HEK293T (cell line): ENCODE measurements at regions not wholly inside any gene's neighbourhood (a gene's known extent, or its start where the extent isn't known, plus 50 kb on each side); places are given as distances from the start of the nearest gene placed in this dataset.

Experiments
- CTCF ChIA-PET: fragments of 350-600 bp; formaldehyde crosslinking; extraction: SDS; loops from one replicate; lab custom pipeline; 2021; ENCODE audit warnings: antibody characterized with exemption, inconsistent platforms; lab: Yijun Ruan, JAX
- POLR2A ChIA-PET: fragments of 350-600 bp; formaldehyde crosslinking; extraction: SDS; loops from one replicate; lab custom pipeline; 2020; ENCODE audit warnings: antibody characterized with exemption, inconsistent platforms; lab: Yijun Ruan, JAX
- DNase-seq: peaks from one replicate; pipeline ENCODE4 v3.0.0; 2012; ENCODE audit warnings: mixed read lengths; ENCODE audit errors: extremely low spot score
- ARNT ChIP-seq: fragments of 450-650 bp; IDR thresholded peaks from 2 replicates; pipeline ENCODE4 v1.6.1; 2017; ENCODE audit warnings: mild to moderate bottlenecking
- BHLHE40 ChIP-seq: fragments of 450-650 bp; IDR thresholded peaks from 2 replicates; pipeline ENCODE4 v1.6.1; 2016; ENCODE audit warnings: mild to moderate bottlenecking, moderate library complexity, borderline replicate concordance
- CTBP1 ChIP-seq: fragments of 450-650 bp; IDR thresholded peaks from 2 replicates; pipeline ENCODE4 v1.6.1; 2016; ENCODE audit warnings: borderline replicate concordance
- ELF4 ChIP-seq: fragments of 450-650 bp; IDR thresholded peaks from 2 replicates; pipeline ENCODE4 v1.6.1; 2017; ENCODE audit warnings: antibody characterized with exemption
- FOXA1 ChIP-seq: fragments of 450-650 bp; IDR thresholded peaks from 2 replicates; pipeline ENCODE4 v1.6.1; 2016; ENCODE audit warnings: mild to moderate bottlenecking
- FOXK2 ChIP-seq: fragments of 450-650 bp; IDR thresholded peaks from 2 replicates; pipeline ENCODE4 v1.6.1; 2016; ENCODE audit warnings: mild to moderate bottlenecking
- FOXM1 ChIP-seq: fragments of 450-650 bp; IDR thresholded peaks from 2 replicates; pipeline ENCODE4 v1.6.1; 2017; ENCODE audit warnings: mild to moderate bottlenecking, borderline replicate concordance
- HDGF ChIP-seq: fragments of 450-650 bp; IDR thresholded peaks from 2 replicates; pipeline ENCODE4 v1.6.1; 2017; ENCODE audit warnings: antibody characterized with exemption, borderline replicate concordance
- L3MBTL2 ChIP-seq: fragments of 450-650 bp; conservative IDR thresholded peaks from 2 replicates; pipeline ENCODE4 v1.6.1; 2016; ENCODE audit warnings: mild to moderate bottlenecking
- LEF1 ChIP-seq: fragments of 450-650 bp; IDR thresholded peaks from 2 replicates; pipeline ENCODE4 v1.6.1; 2017; ENCODE audit warnings: mild to moderate bottlenecking, borderline replicate concordance
- NFRKB ChIP-seq: fragments of 450-650 bp; IDR thresholded peaks from 2 replicates; pipeline ENCODE4 v1.6.1; 2016; ENCODE audit warnings: mild to moderate bottlenecking, moderate library complexity
- SP1 ChIP-seq: fragments of 450-650 bp; IDR thresholded peaks from 2 replicates; pipeline ENCODE4 v1.6.1; 2017
- SUZ12 ChIP-seq: fragments of 450-650 bp; IDR thresholded peaks from 2 replicates; pipeline ENCODE4 v1.6.1; 2016; ENCODE audit warnings: mild to moderate bottlenecking
- TARDBP ChIP-seq: fragments of 450-650 bp; IDR thresholded peaks from 2 replicates; pipeline ENCODE4 v1.6.1; 2016
- ZNF384 ChIP-seq: fragments of 450-650 bp; IDR thresholded peaks from 2 replicates; pipeline ENCODE4 v1.6.1; 2016
- TF ChIP-seq, protein P1 (sequence below): fragments of 450-650 bp; IDR thresholded peaks from 2 replicates; pipeline ENCODE4 v1.6.1; 2016

DNA sequence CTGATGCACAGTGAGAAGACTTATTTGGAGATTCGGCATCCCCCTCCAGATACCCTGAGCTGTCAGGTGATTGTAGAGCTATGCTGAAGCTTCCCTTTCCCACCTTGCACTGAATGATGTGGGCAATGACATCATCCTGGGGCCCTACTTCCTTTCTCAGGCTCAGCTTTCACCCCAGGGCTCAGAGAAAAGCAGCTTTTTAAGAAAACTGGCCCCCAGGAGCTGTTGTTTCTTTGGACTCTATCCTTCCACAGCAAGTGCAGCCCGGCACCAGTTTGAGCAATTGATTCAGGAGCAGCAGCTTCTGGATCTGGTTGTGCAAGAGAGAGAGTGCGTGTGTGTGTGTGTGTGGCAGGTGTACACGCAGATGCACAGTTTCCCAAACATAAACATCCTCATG lies 251.3 kb downstream of the ANAPC1 start:
- ChIA-PET POLR2A (no interaction called here), CTCF (interaction anchor here (0.6 kb wide), 1 partner anchor 9 kb away, joined by 4 read pairs; no protein-coding TSS in a partner anchor)
- TF ChIP-seq ZNF384, result no peak
- TF ChIP-seq ARNT, result no peak
- TF ChIP-seq HDGF, result no peak
- no peak for TF ChIP-seq LEF1
- TF ChIP-seq FOXK2, result no peak
- TF ChIP-seq NFRKB, result no peak
- TF ChIP-seq SP1, result no peak
- no peak for TF ChIP-seq FOXA1
- TF ChIP-seq BHLHE40, result no peak
- TF ChIP-seq SUZ12, result no peak
- no peak for TF ChIP-seq CTBP1
- TF ChIP-seq L3MBTL2, result no peak
- no peak for TF ChIP-seq FOXM1
- no peak for TF ChIP-seq TARDBP
- TF ChIP-seq, protein P1, sequence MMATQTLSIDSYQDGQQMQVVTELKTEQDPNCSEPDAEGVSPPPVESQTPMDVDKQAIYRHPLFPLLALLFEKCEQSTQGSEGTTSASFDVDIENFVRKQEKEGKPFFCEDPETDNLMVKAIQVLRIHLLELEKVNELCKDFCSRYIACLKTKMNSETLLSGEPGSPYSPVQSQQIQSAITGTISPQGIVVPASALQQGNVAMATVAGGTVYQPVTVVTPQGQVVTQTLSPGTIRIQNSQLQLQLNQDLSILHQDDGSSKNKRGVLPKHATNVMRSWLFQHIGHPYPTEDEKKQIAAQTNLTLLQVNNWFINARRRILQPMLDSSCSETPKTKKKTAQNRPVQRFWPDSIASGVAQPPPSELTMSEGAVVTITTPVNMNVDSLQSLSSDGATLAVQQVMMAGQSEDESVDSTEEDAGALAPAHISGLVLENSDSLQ, result no peak
- TF ChIP-seq ELF4, result no peak
- DNase-seq, result no peak

DNA sequence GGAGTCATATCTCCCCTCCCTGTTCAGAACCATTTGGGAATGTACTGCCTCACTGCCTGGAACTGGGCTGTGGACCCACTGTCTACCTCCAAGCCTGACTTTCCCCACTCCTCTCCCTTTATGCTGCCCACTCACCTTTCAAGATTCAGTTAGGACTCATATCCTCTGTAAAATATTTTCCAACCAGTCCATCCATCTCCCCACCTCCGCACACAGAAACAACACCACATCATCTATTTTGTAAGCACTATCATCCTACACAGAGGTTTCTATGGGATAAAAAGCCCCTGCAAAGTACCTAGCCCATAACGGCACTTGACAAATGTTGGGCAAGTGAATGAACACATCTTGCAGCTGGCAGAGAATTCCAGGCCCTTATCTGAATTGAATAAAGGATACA lies 250.8 kb downstream of the ANAPC1 start:
- TF ChIP-seq BHLHE40, result no peak
- no peak for TF ChIP-seq TARDBP
- no peak for TF ChIP-seq ELF4
- no peak for TF ChIP-seq LEF1
- no peak for TF ChIP-seq FOXA1
- no peak for TF ChIP-seq ZNF384
- TF ChIP-seq SUZ12, result no peak
- no peak for TF ChIP-seq L3MBTL2
- no peak for TF ChIP-seq NFRKB
- TF ChIP-seq, protein P1, result no peak
- ChIA-PET CTCF (interaction anchor here (0.6 kb wide), 1 partner anchor 9 kb away, joined by 4 read pairs; no protein-coding TSS in a partner anchor), POLR2A (no interaction called here)
- no peak for DNase-seq

DNA sequence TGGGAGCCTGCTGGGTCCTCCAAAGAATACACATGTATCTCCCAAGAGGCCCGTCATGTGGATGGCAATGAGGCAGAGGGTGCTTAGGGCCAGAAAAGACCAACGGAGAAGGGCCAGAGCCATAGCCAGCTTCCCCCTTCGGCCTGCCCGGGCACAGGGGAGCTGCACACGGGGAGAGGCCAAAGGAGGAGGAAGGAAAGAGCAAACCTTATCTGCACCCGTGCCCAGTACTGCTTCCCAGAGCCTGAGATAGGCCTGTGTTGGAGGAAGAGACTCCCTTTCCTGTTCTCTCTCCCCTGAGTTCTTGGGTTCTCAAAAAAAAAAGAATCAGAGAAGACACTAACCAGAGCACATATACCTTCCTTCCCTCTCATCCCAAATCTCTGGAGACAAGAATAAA lies 250.3 kb downstream of the ANAPC1 start:
- POLR2A ChIA-PET, result no interaction called here
- DNase-seq, result no peak
- TF ChIP-seq SUZ12 (no peak), ARNT (no peak), HDGF (no peak), SP1 (no peak), FOXM1 (no peak), NFRKB (no peak), TARDBP (no peak), FOXK2 (no peak), BHLHE40 (no peak)
- TF ChIP-seq, protein P1, result no peak
- CTCF ChIA-PET, result interaction anchor here (0.6 kb wide), 1 partner anchor 10 kb away, joined by 4 read pairs; no protein-coding TSS in a partner anchor

DNA sequence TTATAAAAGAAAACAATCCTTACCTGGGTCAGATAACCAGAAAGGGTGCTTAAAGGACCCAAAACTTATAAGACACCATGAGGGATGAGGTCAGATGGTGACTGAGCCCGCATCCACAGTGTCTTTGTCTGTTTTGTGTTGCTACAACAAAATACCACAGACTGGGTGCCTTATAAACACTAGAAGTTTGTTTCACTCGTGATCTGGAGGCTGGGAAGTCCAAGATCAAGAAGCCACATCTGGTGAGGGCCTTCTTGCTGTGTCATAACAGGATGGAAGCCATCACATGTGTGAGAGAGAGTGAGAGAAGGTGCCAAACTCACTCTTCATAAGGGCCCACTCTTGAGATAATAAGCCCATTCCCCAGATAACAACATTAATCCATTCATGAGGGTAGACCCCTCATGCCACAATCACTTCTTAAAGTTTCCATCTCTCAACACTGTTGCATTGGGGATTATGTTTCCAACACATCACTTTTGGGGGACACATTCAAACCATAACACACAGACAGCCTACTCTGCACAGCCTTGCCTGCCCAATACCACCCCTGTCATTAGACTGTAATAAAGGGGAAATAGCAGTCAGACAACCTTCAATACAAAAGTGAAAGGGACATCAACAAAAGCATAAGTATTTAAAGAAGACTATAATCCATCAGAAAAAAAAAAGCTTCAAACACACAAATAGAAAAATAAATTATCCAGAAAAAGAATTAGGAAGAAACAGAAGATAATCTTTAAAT lies 249.8 kb downstream of the ANAPC1 start:
- no peak for TF ChIP-seq HDGF
- CTCF ChIA-PET, result no interaction called here
- DNase-seq, result no peak
- POLR2A ChIA-PET, result no interaction called here

DNA sequence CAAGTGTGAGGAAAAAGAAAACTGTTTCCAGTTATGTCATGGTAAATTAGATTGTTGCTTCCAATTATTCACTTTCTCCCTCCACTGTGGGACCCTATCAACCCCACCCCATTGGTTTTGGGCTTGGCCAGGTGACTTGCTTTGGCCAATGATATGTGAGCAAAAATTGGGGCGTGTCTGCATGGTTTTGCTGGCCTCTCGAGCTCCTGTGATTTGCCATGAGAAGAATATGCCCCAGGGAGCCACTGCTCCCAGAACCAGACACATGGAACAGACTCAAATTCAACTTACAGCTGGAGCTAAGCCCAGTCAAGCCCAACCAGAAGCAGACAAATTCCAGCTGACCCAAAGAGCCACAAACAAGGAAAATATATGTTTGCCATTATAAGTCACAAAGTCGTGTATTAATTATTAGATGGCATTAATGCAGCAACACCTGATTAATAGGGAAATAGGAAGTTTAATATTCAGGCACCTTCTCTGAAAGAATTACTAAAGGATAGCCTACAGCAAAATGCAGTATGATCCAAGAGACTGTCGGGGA lies 248.9 kb downstream of the ANAPC1 start:
- ChIA-PET CTCF (no interaction called here), POLR2A (no interaction called here)
- DNase-seq, result no peak
- TF ChIP-seq TARDBP (no peak), ELF4 (no peak)

DNA sequence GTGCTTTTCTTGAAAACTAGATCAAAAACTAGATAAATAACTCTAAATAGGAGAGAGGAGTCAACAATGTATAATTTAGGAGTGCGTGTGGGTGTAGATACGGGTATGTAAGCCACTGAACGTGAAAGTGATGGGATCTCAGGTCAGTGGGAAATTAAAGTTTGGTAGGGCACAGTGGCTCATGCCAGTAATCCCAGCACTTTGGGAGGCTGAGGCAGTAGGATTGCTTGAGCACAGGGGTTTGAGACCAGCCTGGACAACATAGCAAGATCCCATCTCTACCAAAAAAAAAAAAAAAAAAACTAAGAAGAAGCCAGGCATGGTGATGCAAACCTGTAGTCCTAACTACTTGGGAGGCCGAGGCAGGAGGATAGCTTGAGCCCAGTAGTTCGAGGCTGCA lies 247.1 kb downstream of the ANAPC1 start:
- DNase-seq, result no peak
- TF ChIP-seq FOXK2 (no peak), BHLHE40 (no peak), FOXM1 (no peak), LEF1 (no peak), CTBP1 (no peak), TARDBP (no peak), SUZ12 (no peak), ELF4 (no peak), SP1 (no peak), L3MBTL2 (no peak), NFRKB (no peak), ZNF384 (no peak), HDGF (no peak), ARNT (no peak), FOXA1 (no peak)
- TF ChIP-seq, protein P1, result no peak
- POLR2A ChIA-PET, result no interaction called here
- CTCF ChIA-PET, result no interaction called here
